GM12865 (cell line): ENCODE measurements at regions not wholly inside any gene's neighbourhood (a gene's known extent, or its start where the extent isn't known, plus 50 kb on each side); places are given as distances from the start of the nearest gene placed in this dataset.

Experiments used
- DNase-seq: peaks from one replicate; pipeline ENCODE4 v3.0.0; 2010; ENCODE audit warnings: low read depth
- H3K4me3 ChIP-seq: 2 replicates; pipeline ENCODE4 v1.5.1; 2011; ENCODE audit warnings: mild to moderate bottlenecking, low read depth, low read length, control low read depth
- TF ChIP-seq, protein P1 (sequence below): IDR thresholded peaks from 2 replicates; pipeline ENCODE4 v1.5.1; 2011; ENCODE audit warnings: low read length, control low read depth, low read depth, inconsistent platforms; ENCODE audit not compliant: insufficient read depth; ENCODE audit errors: missing control alignments

DNA sequence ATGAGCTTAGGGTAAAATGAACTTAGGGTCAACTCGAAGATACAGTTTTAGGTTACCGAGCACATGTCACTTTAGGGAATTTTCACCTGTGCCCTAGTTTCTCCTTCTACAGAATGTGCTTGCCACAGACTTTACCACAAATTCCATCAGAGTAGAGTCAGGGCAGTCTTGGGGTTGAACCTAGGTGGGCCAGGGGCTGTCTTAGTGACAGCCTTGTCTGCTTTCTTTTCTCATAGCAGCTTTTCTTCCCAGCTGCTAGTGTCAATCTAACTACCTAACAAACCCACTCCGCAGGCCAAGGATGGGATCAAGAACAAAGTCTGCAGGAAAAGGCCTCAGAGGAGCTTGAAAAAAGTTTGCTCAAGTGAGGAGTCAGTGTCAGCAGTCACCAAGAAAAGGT, 458.1 kb upstream of the CDH18 start:
- TF ChIP-seq, protein P1, sequence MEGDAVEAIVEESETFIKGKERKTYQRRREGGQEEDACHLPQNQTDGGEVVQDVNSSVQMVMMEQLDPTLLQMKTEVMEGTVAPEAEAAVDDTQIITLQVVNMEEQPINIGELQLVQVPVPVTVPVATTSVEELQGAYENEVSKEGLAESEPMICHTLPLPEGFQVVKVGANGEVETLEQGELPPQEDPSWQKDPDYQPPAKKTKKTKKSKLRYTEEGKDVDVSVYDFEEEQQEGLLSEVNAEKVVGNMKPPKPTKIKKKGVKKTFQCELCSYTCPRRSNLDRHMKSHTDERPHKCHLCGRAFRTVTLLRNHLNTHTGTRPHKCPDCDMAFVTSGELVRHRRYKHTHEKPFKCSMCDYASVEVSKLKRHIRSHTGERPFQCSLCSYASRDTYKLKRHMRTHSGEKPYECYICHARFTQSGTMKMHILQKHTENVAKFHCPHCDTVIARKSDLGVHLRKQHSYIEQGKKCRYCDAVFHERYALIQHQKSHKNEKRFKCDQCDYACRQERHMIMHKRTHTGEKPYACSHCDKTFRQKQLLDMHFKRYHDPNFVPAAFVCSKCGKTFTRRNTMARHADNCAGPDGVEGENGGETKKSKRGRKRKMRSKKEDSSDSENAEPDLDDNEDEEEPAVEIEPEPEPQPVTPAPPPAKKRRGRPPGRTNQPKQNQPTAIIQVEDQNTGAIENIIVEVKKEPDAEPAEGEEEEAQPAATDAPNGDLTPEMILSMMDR, result no peak
- no peak overlapping the region for H3K4me3 ChIP-seq
- DNase-seq, result no peak

DNA sequence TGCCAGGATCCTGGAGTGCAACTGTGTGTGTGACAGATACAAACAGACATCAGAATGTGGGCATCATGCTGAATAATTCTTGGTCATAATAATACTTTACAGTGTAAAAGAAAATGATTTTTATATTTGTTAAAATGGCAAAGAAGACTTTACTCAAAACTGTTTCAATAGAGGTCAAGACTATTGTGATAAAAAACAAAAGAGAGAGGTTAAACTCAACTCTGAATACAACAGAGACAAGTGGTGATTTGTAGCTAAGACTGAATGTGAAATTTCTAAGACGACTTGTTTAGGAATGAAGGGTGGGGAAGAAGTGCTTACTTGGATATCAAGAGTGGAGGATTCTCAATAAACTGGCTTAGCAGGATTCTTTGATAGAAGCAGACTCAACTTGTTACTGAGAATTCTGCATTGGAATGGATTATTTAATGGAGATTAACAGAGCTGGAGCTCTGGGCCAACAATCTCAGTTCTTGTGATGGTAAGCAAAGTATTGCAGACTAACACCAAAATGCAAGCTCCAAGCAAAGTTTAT, 457.4 kb upstream of the CDH18 start:
- TF ChIP-seq, protein P1, result no peak
- H3K4me3 ChIP-seq, result no peak overlapping the region
- no peak for DNase-seq

DNA sequence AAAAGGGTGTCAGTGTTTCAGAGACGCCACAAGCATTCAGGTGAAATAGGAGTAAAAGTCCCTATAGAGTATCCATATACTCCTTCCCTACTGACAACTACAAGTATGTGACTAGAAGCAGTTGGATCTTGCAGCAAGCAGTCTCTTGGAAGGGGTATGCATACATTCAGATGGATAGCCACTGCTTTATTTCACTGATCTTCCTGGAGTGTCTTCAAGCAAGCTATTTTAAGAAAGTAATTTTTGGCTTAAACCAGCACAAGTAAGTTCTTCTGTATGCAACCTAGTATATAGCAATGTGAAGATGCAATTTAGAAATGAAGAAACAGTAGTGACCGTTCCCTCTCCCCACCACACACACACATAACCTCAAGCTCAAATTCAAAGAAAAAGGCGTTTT, 446.8 kb upstream of the CDH18 start:
- TF ChIP-seq, protein P1, result no peak
- no peak for DNase-seq
- no peak overlapping the region for H3K4me3 ChIP-seq

DNA sequence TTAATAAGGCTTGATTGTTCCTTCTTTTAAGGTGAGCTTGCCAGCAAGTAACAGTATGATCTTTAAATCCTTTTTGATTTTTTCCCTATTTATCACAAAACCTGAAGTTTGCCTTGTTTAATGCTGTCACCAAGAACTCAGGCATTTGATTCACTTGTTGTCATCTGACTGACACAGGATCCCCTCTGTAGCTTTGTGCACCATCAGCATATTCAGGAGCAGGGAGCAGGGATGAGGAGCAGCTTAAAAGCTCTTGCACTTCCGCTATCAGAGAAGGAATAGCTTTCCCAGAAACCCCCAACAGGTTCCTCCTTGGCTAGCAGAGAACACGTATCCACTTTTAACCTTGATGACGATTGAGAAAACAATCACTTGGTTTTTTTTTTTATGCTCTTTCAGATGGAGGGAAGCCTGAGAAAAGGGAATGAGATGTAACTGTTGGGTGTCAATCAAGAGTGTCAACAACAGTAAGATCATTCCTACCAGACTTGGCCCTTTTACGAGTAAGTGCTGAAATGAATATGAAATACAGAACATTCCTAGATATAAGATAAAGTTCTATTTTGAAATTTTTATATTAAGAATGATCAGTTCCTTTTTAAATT, 433.1 kb upstream of the CDH18 start:
- DNase-seq, result no peak
- no peak overlapping the region for H3K4me3 ChIP-seq
- TF ChIP-seq, protein P1, result no peak
